HG03354 (cell line): ENCODE measurements at regions not wholly inside any gene's neighbourhood (a gene's known extent, or its start where the extent isn't known, plus 50 kb on each side); places are given as distances from the start of the nearest gene placed in this dataset.
"Not testable (repeated sequence)": the region's sequence is repeated elsewhere in the genome, so short reads cannot be mapped to it uniquely, and the experiment has no call there.

Experiments used
- ATAC-seq: cut with Tn5 transposase; IDR thresholded peaks from one replicate; pipeline ENCODE4 v1.9.1; 2021; ENCODE audit warnings: mild to moderate bottlenecking; ENCODE audit not compliant: unreplicated experiment, poor library complexity, severe bottlenecking

GRCh38 chr13:44817131-44817671 lies 172.1 kb downstream of the NUFIP1 start:
- ATAC-seq = no peak

DNA sequence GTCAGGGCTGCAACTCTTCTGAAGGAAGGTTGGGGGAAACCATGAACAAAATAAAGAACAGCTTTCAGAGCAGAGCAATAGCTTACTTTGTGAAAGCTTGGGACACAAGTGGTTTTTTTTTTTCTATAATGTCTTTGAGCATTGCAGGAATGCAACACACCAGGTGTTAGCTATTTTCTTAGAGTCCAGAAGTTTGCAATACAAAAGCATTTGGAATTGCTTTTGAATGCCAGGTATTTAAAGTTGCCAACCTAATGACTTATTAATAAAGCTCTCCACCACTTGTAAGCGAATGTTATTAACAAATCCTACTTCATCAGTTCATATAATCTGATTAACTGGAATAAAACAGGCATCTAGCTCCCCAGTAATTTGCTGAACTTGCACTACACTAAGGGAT lies 172.6 kb downstream of the NUFIP1 start:
- no peak for ATAC-seq

- ATAC-seq = no peak
Observed at GRCh38 chr13:44815623-44816022, 173.6 kb downstream of the NUFIP1 start.

GRCh38 chr13:44814836-44815235 lies 174.4 kb downstream of the NUFIP1 start:
- no peak for ATAC-seq

GRCh38 chr13:44814161-44814560 lies 175.1 kb downstream of the NUFIP1 start:
- ATAC-seq = no peak

DNA sequence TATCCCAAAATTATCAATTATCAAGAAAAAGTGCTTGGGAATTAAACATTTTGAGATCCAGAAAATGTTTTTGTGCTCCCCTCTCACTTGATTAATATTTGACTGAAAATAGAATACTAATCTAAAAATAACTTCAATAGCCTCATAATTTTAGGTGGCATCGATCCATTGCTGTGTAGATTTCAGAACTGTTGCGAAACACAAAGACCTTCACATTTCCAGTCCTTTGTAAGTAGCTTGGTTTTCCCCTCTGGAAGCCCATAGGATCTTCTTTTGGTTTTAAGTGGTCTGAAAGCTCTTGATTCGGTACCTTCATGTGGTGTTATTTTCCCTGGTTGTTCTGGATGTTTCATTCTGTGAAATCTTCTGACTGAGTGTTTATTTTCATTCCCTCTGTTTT lies 176.5 kb downstream of the NUFIP1 start:
- no peak for ATAC-seq

GRCh38 chr13:44810061-44810840 lies 179.0 kb downstream of the NUFIP1 start:
- no peak for ATAC-seq

GRCh38 chr13:44809190-44809589 lies 180.1 kb downstream of the NUFIP1 start:
- ATAC-seq = no peak

DNA sequence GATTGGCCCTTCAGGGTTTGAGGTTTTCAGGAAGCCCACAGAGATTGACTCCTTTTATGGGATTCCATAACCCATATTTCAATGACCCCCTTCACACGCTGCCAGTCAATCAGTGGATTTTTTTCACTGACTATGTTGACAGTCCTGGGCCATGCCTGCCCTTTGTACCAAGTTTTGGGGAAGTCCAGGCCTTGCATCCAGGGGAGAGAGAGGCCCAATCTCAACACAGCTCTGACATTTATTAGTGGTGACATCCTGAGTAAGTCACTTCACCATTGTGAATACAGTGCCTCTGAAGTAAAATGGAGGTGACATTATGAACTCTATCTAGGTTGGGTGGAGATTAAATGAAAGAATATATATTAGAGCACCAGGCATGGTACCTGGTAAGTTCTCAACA lies 181.1 kb downstream of the NUFIP1 start:
- no peak for ATAC-seq

GRCh38 chr13:44807449-44808034 lies 181.7 kb downstream of the NUFIP1 start:
- ATAC-seq = no peak

DNA sequence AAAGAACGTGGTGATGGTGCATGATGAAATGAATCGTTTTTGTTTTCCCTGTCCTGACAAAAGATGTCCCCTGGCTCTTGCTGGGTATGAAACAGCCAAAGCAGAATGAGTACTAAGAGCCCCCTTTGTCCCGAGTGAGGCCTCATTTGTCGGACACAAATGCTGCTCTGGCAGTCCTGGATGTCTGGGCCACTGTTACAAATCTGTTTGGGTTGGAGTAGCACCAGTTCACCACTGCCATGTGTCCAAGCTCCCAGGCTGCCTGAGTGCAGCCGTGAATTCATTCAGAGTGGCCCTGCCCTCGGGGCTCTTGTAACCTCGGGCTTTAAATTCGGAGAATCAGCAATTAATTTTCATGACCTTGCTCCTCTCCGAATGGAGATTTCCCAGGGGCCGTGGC lies 182.4 kb downstream of the NUFIP1 start:
- no peak for ATAC-seq

- no peak for ATAC-seq
Observed at GRCh38 chr13:44805585-44805984, 183.7 kb downstream of the NUFIP1 start.

GRCh38 chr13:44803390-44803789 lies 185.9 kb downstream of the NUFIP1 start:
- no peak for ATAC-seq

DNA sequence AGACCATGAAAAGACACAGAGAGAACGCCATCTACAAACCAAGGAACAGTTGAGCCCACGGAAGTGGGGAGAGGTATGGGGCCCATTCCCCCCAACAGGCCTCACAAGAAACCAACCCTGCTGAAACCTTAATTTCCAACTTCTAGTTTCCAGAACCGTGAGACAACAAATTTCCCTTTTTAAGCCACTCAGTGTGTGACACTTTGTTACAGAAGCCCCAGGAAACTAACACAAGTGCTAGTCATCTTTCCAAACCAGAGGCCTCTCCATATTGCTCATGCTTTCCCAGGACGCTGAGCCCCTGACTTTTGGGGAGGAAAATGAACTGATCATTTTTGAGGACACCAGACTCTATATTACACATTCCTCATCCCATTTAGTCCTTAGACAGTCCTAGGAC lies 186.8 kb downstream of the NUFIP1 start:
- ATAC-seq = no peak

GRCh38 chr13:44801990-44802389 lies 187.3 kb downstream of the NUFIP1 start:
- no peak for ATAC-seq

DNA sequence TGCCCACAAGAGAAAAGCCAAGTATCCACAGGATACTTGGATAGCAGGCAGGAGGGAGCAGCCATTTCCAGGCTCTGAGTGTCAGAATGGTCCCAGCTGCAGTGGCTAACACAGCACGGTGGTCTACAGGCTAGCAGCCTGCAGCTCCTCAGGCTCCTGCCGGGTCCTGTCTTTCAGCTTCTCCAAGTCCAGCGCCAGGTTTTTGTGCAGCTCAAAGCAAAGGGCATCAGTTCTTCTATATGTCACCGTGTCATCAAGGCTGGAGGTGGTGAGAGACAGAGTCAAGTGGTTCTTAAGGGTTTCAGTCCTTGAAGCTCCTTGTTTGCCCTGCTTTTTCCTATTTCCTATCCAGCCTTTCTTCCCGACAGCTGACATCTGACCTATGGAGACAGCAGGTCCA lies 188.6 kb downstream of the NUFIP1 start:
- ATAC-seq = no peak

DNA sequence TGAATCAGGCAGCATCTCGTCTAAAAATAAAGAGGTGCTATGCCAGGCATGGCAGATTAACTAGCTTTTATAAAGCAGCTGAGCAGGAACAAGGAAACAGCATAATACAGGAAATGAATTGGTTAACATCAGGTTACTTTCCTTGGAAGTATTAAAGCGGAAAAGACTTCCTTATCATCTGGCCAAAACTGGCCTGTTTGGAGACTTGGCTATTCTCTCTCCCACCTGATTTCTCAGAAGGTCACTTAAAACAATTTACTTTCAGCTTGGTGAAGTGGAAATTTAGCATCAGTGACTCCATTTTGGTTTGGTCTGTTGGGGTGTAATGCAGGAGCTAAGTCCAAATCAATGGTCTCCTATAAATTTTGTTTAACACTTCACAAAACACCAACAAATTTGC lies 191.6 kb downstream of the NUFIP1 start:
- ATAC-seq = no peak

- ATAC-seq = no peak
Observed at GRCh38 chr13:44796597-44797490, 192.4 kb downstream of the NUFIP1 start.

GRCh38 chr13:44796039-44796438 lies 193.2 kb downstream of the NUFIP1 start:
- ATAC-seq = not testable (repeated sequence)

DNA sequence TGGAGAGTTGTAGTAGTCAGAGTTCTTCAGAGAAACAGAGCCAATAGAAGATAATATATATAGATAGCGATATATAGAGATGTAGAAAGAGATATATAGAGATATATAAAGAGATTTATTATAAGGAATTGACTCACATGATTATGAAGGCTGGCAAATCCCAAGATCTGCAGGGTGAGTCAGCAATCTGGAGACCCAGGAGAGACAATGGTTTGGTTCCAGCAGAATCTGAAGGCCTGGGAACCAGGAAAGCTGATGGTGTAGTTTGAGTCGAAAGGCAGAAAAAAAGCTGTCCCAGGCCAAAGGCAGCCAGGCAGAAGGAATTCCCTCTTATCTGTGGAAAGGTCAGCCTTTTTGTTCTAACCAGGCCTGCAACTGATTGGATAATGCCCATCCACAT lies 194.1 kb downstream of the NUFIP1 start:
- no peak for ATAC-seq
